ENCODE measurements at regions not wholly inside any gene's neighbourhood (a gene's known extent, or its start where the extent isn't known, plus 50 kb on each side); places are given as distances from the start of the nearest gene placed in this dataset.
A peak's percentile ranks its signal among the peaks of the same experiment; 100 is the strongest.

DNA sequence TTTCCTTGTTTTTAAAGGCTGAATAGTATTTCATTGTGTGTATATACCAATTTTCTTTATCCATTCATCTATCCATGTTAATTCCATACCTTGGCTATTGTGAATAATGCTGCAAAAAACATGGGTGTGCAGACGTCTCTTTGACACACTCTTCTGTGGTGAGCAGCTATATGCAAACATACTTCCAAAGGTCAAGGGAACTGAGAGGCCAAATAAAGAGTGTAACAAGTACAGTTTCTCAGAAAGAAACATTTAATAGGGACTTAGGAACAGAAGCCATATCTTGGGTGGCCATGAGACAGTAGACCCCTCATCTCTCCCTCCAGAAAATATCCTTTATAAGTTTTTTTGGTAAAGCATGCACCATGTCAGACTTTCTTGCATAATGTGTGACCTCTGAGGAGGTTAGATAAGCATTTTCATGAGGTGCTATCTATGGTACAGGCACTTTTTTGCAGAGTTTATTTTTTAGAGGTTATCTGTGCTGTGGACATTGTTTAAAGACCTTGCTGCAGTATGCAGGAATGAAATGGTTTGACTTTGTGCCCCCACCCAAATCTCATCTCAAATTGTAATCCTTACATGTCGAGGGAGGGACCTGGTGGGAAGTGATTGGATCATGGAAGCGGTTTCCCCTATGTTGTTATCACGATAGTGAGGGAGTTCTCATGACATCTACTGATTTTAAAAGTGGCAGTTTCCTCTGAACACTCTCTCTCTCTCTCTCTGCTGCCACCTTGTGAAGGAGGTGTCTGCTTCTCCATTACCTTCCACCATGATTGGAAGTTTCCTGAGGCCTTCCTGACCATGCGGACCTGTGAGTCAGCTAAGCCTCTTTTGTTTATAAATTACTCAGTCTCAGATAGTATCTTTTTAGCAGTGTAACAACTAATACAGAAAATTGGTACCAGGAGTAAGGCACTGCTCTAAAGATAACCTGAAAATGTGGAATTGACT lies 1202.3 kb downstream of the GALC start:
- Histone ChIP-seq H3K4me3 (no peak overlapping the region), H3K36me3 (no peaks in the 10 kb centered on the region), H3K27ac (no peak overlapping the region), H3K4me1 (no peaks in the 10 kb centered on the region), H3K9me3 (no peaks in the 10 kb centered on the region), H3K27me3 (no peaks in the 10 kb centered on the region)
- ATAC-seq (peak; percentile 43 to 77 (median 68)), DNase-seq (no peak)
- WGBS (ENCODE audit: insufficient coverage, low coverage, low lambda C conversion rate, missing lambda C conversion rate), result 71% methylated on average over 5 of the region's 5 CpGs
- intact Hi-C loops (cut with DNase I), result no loop called here
- TF ChIP-seq POLR2A (IDR thresholded peaks at IDR 0.05), result no peak
- TF ChIP-seq, protein P1, sequence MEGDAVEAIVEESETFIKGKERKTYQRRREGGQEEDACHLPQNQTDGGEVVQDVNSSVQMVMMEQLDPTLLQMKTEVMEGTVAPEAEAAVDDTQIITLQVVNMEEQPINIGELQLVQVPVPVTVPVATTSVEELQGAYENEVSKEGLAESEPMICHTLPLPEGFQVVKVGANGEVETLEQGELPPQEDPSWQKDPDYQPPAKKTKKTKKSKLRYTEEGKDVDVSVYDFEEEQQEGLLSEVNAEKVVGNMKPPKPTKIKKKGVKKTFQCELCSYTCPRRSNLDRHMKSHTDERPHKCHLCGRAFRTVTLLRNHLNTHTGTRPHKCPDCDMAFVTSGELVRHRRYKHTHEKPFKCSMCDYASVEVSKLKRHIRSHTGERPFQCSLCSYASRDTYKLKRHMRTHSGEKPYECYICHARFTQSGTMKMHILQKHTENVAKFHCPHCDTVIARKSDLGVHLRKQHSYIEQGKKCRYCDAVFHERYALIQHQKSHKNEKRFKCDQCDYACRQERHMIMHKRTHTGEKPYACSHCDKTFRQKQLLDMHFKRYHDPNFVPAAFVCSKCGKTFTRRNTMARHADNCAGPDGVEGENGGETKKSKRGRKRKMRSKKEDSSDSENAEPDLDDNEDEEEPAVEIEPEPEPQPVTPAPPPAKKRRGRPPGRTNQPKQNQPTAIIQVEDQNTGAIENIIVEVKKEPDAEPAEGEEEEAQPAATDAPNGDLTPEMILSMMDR (IDR thresholded peaks at IDR 0.05), result peak in 3 of 4 donors; percentile 7 to 44 (median 36)

DNA sequence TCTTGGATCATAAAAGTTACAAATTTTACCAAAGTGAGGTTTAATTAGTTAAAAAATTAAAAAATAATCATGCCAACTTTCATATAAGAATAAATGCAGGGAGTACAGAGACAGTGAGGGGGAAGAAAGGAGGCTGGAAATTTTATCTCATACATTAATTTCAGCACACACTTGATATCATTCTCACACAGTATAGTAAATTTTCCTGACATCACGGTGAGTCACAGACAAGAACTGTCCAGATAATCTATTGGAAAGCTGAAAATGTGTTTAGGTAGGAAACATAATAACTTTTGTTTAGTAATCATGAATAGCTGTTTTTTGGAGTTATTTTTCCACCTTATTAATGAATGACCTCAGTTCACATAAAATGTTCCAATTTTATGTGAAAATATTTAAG lies 1204.8 kb downstream of the GALC start:
- Histone ChIP-seq H3K4me1 (no peaks in the 10 kb centered on the region), H3K36me3 (no peaks in the 10 kb centered on the region), H3K27ac (no peak overlapping the region), H3K9me3 (no peaks in the 10 kb centered on the region), H3K4me3 (no peak overlapping the region), H3K27me3 (no peaks in the 10 kb centered on the region)
- WGBS (ENCODE audit: insufficient coverage, low coverage, low lambda C conversion rate, missing lambda C conversion rate), result 60% methylated on average over 1 of the region's 1 CpG
- no peak for DNase-seq
- ATAC-seq, result no peak
- intact Hi-C loops (cut with DNase I), result no loop called here
- TF ChIP-seq, protein P1 (IDR thresholded peaks at IDR 0.05), result no peak
- no peak for TF ChIP-seq POLR2A (IDR thresholded peaks at IDR 0.05)

DNA sequence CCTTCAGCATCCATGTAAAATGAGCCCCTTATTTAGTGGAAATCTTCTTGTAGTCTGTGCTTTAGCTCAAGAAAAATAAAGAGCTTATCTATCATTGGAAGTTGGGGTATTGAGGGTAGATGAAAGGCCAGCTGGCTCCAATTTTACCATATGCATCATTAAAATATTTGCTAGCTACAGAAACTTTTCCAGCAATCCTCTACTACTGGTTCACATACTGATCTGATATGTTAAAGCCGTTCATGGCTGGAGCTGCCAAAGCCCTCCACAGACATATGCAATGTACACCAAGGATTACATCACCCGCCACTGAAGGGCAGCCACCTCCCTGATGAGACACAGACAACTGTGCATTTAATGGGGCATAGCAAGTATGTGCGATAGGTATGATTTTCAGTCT lies 1205.3 kb downstream of the GALC start:
- WGBS (ENCODE audit: insufficient coverage, low coverage, low lambda C conversion rate, missing lambda C conversion rate), result 71% methylated on average over 3 of the region's 3 CpGs
- TF ChIP-seq, protein P1 (IDR thresholded peaks at IDR 0.05), result no peak
- TF ChIP-seq POLR2A (IDR thresholded peaks at IDR 0.05), result no peak
- intact Hi-C loops (cut with DNase I), result no loop called here
- ATAC-seq, result no peak
- H3K36me3 ChIP-seq, result no peaks in the 10 kb centered on the region
- H3K4me3 ChIP-seq, result no peak overlapping the region
- no peak overlapping the region for H3K27ac ChIP-seq
- H3K27me3 ChIP-seq, result no peaks in the 10 kb centered on the region
- no peaks in the 10 kb centered on the region for H3K4me1 ChIP-seq
- no peaks in the 10 kb centered on the region for H3K9me3 ChIP-seq
- DNase-seq, result no peak

DNA sequence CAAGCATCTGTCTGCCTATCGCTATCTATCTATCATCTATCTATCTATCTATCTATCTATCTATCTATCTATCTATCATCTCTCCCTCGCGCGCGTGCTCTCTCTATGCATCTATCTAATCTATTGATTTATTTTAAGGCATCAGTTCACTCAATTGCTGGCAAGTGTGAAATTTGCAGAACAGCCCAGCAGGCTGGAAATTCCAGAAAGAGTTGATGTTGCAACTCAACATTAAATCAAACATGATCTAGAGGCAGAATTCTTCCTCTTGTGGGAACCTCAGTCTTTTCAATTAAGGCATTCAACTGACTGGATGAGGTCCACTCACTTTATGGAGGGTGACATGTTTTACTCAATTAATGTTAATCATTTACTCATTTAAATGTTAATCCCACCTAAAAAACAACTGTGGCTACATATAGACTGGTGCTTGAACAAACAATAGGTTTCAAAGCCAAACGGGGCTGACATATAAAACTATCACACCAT lies 1210.8 kb downstream of the GALC start:
- Histone ChIP-seq H3K4me3 (no peak overlapping the region), H3K27ac (no peak overlapping the region), H3K27me3 (no peaks in the 10 kb centered on the region), H3K36me3 (no peaks in the 10 kb centered on the region), H3K4me1 (peaks cover 0 to 25% (median 9%) of the 10 kb centered on the region in 4 donors), H3K9me3 (no peaks in the 10 kb centered on the region)
- 33% methylated on average over 6 of the region's 6 CpGs for WGBS (ENCODE audit: insufficient coverage, low coverage, low lambda C conversion rate, missing lambda C conversion rate)
- ATAC-seq (peak; percentile 56 to 66 (median 61)), DNase-seq (no peak)
- no peak for TF ChIP-seq POLR2A (IDR thresholded peaks at IDR 0.05)
- TF ChIP-seq, protein P1 (IDR thresholded peaks at IDR 0.05), result no peak
- intact Hi-C loops (cut with DNase I), result no loop called here

Data from right lobe of liver (tissue), 6 donors.